GM23338 (cell line): ENCODE measurements at regions not wholly inside any gene's neighbourhood (a gene's known extent, or its start where the extent isn't known, plus 50 kb on each side); places are given as distances from the start of the nearest gene placed in this dataset.

Experiments
- ATAC-seq: fragments of 200-7000 bp; cut with Tn5 transposase; 3 replicates; pipeline ENCODE4 v1.9.1; 2020
- DNase-seq: peaks from one replicate; pipeline ENCODE4 v3.0.0-alpha.2; 2015; ENCODE audit warnings: low spot score
- H2AFZ ChIP-seq: fragments of 200-600 bp; sonication (generic); 2 replicates; pipeline ENCODE4 v1.8.0; 2016; ENCODE audit warnings: antibody characterized with exemption, mild to moderate bottlenecking, moderate library complexity
- H3F3A ChIP-seq: fragments of 200-600 bp; sonication (generic); replicated peaks from 2 replicates; pipeline ENCODE4 v1.8.0; 2017; ENCODE audit warnings: antibody characterized with exemption, mixed run types, low read depth
- H3K27ac ChIP-seq: fragments of 200-600 bp; sonication (generic); 2 replicates; pipeline ENCODE4 v1.6.1; 2016; ENCODE audit warnings: low read depth
- H3K27me3 ChIP-seq: fragments of 200-600 bp; sonication (generic); 2 replicates; pipeline ENCODE4 v1.8.0; 2016; ENCODE audit warnings: mild to moderate bottlenecking, mixed run types, moderate library complexity; ENCODE audit not compliant: insufficient read depth
- H3K36me3 ChIP-seq: fragments of 200-600 bp; sonication (generic); 2 replicates; pipeline ENCODE4 v1.8.0; 2016; ENCODE audit warnings: mild to moderate bottlenecking; ENCODE audit not compliant: insufficient read depth
- H3K4me1 ChIP-seq: fragments of 200-600 bp; sonication (generic); 2 replicates; pipeline ENCODE4 v1.8.0; 2016; ENCODE audit warnings: mild to moderate bottlenecking, moderate library complexity; ENCODE audit not compliant: insufficient read depth
- H3K4me2 ChIP-seq: fragments of 200-600 bp; sonication (generic); 2 replicates; pipeline ENCODE4 v1.7.1; 2017; ENCODE audit warnings: mixed run types
- H3K4me3 ChIP-seq: fragments of 200-600 bp; sonication (generic); 2 replicates; pipeline ENCODE4 v1.6.1; 2016; ENCODE audit warnings: mixed run types
- H3K79me2 ChIP-seq: fragments of 200-600 bp; sonication (generic); replicated peaks from 2 replicates; pipeline ENCODE4 v1.8.0; 2017; ENCODE audit warnings: mild to moderate bottlenecking; ENCODE audit not compliant: insufficient read depth
- H3K9me2 ChIP-seq: fragments of 200-600 bp; sonication (generic); 2 replicates; pipeline ENCODE4 v1.8.0; 2017; ENCODE audit not compliant: insufficient read depth
- H4K20me1 ChIP-seq: fragments of 200-600 bp; sonication (generic); replicated peaks from 2 replicates; pipeline ENCODE4 v1.8.0; 2017; ENCODE audit warnings: mild to moderate bottlenecking; ENCODE audit not compliant: insufficient read depth
- H3K27ac Mint-ChIP-seq: 2 replicates; pipeline ENCODE4 v1.8.0; 2020; ENCODE audit warnings: inconsistent platforms, mild to moderate bottlenecking, moderate library complexity, mixed read lengths
- H3K27me3 Mint-ChIP-seq: 3 replicates; pipeline ENCODE4 v1.8.0; 2022; ENCODE audit warnings: low read depth, mild to moderate bottlenecking, moderate library complexity, mixed read lengths, inconsistent platforms; ENCODE audit not compliant: insufficient read depth, poor library complexity
- H3K36me3 Mint-ChIP-seq: 3 replicates; pipeline ENCODE4 v1.8.0; 2021; ENCODE audit warnings: low read depth, mild to moderate bottlenecking, inconsistent platforms, moderate library complexity, mixed read lengths
- H3K4me1 Mint-ChIP-seq: 3 replicates; pipeline ENCODE4 v1.8.0; 2020; ENCODE audit warnings: mild to moderate bottlenecking, inconsistent platforms, mixed read lengths
- H3K4me3 Mint-ChIP-seq: 3 replicates; pipeline ENCODE4 v1.8.0; 2021; ENCODE audit warnings: moderate library complexity, mild to moderate bottlenecking, inconsistent platforms, mixed read lengths
- H3K9me3 Mint-ChIP-seq: 3 replicates; pipeline ENCODE4 v1.8.0; 2020; ENCODE audit warnings: moderate library complexity, mild to moderate bottlenecking, inconsistent platforms, mixed read lengths
- CREB1 ChIP-seq: fragments of 250-450 bp; sonication (Bioruptor Pico); IDR thresholded peaks from 2 replicates; pipeline ENCODE4 v1.5.0; 2020; ENCODE audit warnings: low read depth, mild to moderate bottlenecking, moderate library complexity
- EZH2phosphoT487 ChIP-seq: fragments of 200-600 bp; sonication (generic); IDR thresholded peaks from one replicate; pipeline ENCODE4 v1.8.1; 2018; ENCODE audit warnings: antibody characterized with exemption; ENCODE audit not compliant: unreplicated experiment
- JUNB ChIP-seq: IDR thresholded peaks from one replicate; pipeline ENCODE4 v1.6.1; 2016; ENCODE audit warnings: antibody characterized with exemption; ENCODE audit not compliant: unreplicated experiment
- NANOG ChIP-seq: IDR thresholded peaks from 2 replicates; pipeline ENCODE4 v1.6.1; 2016; ENCODE audit warnings: antibody characterized with exemption, borderline replicate concordance
- TF ChIP-seq, protein P1 (sequence below): IDR thresholded peaks from one replicate; pipeline ENCODE4 v1.6.1; 2018; ENCODE audit warnings: antibody characterized with exemption; ENCODE audit not compliant: unreplicated experiment
- TF ChIP-seq, protein P2 (sequence below): fragments of 250-450 bp; sonication (Bioruptor Pico); IDR thresholded peaks from 2 replicates; pipeline ENCODE4 v1.5.0; 2020; ENCODE audit warnings: mild to moderate bottlenecking, moderate library complexity
- TF ChIP-seq, protein P3 (sequence below): IDR thresholded peaks from 2 replicates; pipeline ENCODE4 v1.6.1; 2016; ENCODE audit warnings: antibody characterized with exemption

DNA sequence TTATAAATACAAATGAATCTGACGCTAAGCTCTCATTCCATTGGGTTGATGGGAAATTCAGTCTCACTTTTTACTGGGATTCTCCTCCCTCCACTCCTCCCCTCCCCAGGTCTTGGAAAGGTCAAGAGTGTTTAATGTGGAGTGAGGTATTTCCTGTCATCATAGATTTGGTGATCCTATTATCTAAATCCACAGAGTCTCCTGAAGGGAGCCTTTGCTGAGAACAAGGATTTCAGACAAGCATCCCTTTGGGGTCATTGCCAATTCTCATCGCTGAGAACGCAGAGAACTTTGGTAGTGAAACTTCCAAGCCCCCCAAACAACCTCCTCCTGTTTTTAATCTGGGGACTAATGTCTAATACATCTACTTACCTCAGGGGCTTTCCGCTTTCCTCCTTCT is 297.9 kb downstream of the OTOL1 start:
- TF ChIP-seq, protein P1, sequence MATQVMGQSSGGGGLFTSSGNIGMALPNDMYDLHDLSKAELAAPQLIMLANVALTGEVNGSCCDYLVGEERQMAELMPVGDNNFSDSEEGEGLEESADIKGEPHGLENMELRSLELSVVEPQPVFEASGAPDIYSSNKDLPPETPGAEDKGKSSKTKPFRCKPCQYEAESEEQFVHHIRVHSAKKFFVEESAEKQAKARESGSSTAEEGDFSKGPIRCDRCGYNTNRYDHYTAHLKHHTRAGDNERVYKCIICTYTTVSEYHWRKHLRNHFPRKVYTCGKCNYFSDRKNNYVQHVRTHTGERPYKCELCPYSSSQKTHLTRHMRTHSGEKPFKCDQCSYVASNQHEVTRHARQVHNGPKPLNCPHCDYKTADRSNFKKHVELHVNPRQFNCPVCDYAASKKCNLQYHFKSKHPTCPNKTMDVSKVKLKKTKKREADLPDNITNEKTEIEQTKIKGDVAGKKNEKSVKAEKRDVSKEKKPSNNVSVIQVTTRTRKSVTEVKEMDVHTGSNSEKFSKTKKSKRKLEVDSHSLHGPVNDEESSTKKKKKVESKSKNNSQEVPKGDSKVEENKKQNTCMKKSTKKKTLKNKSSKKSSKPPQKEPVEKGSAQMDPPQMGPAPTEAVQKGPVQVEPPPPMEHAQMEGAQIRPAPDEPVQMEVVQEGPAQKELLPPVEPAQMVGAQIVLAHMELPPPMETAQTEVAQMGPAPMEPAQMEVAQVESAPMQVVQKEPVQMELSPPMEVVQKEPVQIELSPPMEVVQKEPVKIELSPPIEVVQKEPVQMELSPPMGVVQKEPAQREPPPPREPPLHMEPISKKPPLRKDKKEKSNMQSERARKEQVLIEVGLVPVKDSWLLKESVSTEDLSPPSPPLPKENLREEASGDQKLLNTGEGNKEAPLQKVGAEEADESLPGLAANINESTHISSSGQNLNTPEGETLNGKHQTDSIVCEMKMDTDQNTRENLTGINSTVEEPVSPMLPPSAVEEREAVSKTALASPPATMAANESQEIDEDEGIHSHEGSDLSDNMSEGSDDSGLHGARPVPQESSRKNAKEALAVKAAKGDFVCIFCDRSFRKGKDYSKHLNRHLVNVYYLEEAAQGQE = no peak
- Histone ChIP-seq H4K20me1 (no peaks in the 10 kb centered on the region), H3K79me2 (no peaks in the 10 kb centered on the region), H3F3A (no peaks in the 10 kb centered on the region), H3K27ac (no peak overlapping the region), H2AFZ (0 out of 2 replicates have a peak overlapping the region, but pooled peaks have one; percentile 48), H3K9me2 (no peaks in the 10 kb centered on the region), H3K36me3 (no peaks in the 10 kb centered on the region), H3K27me3 (no peaks in the 10 kb centered on the region), H3K4me2 (no peak overlapping the region), H3K4me3 (no peak overlapping the region), H3K4me1 (no peaks in the 10 kb centered on the region)
- no peak for DNase-seq
- H3K9me3 Mint-ChIP-seq = peaks cover under 1% of the 10 kb centered on the region; the same call in 2 of the 3 replicates
- H3K4me3 Mint-ChIP-seq = no peak overlapping the region
- ATAC-seq = no peak
- peaks cover 4% of the 10 kb centered on the region; the same call in 2 of the 3 replicates for H3K4me1 Mint-ChIP-seq
- peaks cover under 1% of the 10 kb centered on the region; the same call in 1 of the 3 replicates for H3K36me3 Mint-ChIP-seq
- H3K27ac Mint-ChIP-seq = no peak overlapping the region
- H3K27me3 Mint-ChIP-seq = no peaks in the 10 kb centered on the region

DNA sequence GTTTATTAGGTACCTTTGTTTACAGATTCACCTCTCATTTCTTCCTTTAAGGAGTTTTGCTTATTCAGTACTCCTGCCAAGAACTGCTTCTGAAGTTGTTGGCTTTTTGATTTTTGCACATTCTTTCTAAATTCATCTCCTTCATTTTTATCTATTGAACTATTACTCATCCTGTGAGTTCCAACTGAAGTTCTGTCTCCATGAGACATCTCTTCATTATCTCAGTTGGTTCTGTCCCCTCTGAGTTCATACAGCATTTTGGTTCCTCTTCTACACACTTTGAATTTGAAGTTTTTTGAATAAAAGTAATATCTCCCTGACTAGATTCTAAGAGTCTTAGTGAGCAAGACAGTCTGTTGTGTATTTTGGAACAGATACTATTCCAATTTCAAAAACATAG is 299.7 kb downstream of the OTOL1 start:
- Mint-ChIP-seq H3K9me3 (peaks cover 13% of the 10 kb centered on the region), H3K36me3 (peaks cover 9% of the 10 kb centered on the region), H3K27ac (no peak overlapping the region), H3K4me1 (peaks cover 3% of the 10 kb centered on the region; the same call in 1 of the 3 replicates), H3K4me3 (no peak overlapping the region), H3K27me3 (no peaks in the 10 kb centered on the region)
- no peaks in the 10 kb centered on the region for H3K27me3 ChIP-seq
- H3K9me2 ChIP-seq = no peaks in the 10 kb centered on the region
- no peaks in the 10 kb centered on the region for H3K4me1 ChIP-seq
- H4K20me1 ChIP-seq = no peaks in the 10 kb centered on the region
- no peaks in the 10 kb centered on the region for H3K79me2 ChIP-seq
- ATAC-seq = no peak
- no peak overlapping the region for H2AFZ ChIP-seq
- H3F3A ChIP-seq = no peaks in the 10 kb centered on the region
- TF ChIP-seq, protein P1 = no peak
- TF ChIP-seq JUNB (no peak), NANOG (no peak), CREB1 (CRISPR knock-in tag) (no peak), EZH2phosphoT487 (no peak)
- TF ChIP-seq, protein P2, sequence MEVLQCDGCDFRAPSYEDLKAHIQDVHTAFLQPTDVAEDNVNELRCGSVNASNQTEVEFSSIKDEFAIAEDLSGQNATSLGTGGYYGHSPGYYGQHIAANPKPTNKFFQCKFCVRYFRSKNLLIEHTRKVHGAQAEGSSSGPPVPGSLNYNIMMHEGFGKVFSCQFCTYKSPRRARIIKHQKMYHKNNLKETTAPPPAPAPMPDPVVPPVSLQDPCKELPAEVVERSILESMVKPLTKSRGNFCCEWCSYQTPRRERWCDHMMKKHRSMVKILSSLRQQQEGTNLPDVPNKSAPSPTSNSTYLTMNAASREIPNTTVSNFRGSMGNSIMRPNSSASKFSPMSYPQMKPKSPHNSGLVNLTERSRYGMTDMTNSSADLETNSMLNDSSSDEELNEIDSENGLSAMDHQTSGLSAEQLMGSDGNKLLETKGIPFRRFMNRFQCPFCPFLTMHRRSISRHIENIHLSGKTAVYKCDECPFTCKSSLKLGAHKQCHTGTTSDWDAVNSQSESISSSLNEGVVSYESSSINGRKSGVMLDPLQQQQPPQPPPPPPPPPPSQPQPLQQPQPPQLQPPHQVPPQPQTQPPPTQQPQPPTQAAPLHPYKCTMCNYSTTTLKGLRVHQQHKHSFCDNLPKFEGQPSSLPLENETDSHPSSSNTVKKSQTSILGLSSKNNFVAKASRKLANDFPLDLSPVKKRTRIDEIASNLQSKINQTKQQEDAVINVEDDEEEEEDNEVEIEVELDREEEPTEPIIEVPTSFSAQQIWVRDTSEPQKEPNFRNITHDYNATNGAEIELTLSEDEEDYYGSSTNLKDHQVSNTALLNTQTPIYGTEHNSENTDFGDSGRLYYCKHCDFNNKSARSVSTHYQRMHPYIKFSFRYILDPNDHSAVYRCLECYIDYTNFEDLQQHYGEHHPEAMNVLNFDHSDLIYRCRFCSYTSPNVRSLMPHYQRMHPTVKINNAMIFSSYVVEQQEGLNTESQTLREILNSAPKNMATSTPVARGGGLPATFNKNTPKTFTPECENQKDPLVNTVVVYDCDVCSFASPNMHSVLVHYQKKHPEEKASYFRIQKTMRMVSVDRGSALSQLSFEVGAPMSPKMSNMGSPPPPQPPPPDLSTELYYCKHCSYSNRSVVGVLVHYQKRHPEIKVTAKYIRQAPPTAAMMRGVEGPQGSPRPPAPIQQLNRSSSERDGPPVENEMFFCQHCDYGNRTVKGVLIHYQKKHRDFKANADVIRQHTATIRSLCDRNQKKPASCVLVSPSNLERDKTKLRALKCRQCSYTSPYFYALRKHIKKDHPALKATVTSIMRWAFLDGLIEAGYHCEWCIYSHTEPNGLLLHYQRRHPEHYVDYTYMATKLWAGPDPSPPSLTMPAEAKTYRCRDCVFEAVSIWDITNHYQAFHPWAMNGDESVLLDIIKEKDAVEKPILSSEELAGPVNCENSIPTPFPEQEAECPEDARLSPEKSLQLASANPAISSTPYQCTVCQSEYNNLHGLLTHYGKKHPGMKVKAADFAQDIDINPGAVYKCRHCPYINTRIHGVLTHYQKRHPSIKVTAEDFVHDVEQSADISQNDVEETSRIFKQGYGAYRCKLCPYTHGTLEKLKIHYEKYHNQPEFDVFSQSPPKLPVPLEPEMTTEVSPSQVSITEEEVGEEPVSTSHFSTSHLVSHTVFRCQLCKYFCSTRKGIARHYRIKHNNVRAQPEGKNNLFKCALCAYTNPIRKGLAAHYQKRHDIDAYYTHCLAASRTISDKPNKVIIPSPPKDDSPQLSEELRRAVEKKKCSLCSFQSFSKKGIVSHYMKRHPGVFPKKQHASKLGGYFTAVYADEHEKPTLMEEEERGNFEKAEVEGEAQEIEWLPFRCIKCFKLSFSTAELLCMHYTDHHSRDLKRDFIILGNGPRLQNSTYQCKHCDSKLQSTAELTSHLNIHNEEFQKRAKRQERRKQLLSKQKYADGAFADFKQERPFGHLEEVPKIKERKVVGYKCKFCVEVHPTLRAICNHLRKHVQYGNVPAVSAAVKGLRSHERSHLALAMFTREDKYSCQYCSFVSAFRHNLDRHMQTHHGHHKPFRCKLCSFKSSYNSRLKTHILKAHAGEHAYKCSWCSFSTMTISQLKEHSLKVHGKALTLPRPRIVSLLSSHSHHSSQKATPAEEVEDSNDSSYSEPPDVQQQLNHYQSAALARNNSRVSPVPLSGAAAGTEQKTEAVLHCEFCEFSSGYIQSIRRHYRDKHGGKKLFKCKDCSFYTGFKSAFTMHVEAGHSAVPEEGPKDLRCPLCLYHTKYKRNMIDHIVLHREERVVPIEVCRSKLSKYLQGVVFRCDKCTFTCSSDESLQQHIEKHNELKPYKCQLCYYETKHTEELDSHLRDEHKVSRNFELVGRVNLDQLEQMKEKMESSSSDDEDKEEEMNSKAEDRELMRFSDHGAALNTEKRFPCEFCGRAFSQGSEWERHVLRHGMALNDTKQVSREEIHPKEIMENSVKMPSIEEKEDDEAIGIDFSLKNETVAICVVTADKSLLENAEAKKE = no peak
- TF ChIP-seq, protein P3, sequence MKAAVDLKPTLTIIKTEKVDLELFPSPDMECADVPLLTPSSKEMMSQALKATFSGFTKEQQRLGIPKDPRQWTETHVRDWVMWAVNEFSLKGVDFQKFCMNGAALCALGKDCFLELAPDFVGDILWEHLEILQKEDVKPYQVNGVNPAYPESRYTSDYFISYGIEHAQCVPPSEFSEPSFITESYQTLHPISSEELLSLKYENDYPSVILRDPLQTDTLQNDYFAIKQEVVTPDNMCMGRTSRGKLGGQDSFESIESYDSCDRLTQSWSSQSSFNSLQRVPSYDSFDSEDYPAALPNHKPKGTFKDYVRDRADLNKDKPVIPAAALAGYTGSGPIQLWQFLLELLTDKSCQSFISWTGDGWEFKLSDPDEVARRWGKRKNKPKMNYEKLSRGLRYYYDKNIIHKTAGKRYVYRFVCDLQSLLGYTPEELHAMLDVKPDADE = no peak
- H3K4me2 ChIP-seq = no peak overlapping the region
- H3K27ac ChIP-seq = no peak overlapping the region
- H3K36me3 ChIP-seq = no peaks in the 10 kb centered on the region
- no peak for DNase-seq
- H3K4me3 ChIP-seq = no peak overlapping the region
